ENCODE measurements at regions not wholly inside any gene's neighbourhood (a gene's known extent, or its start where the extent isn't known, plus 50 kb on each side); places are given as distances from the start of the nearest gene placed in this dataset.
"Not testable (repeated sequence)": the region's sequence is repeated elsewhere in the genome, so short reads cannot be mapped to it uniquely, and the experiment has no call there.

- DNase-seq, result no peak
These were observed 81.4 kb downstream of the ACAA2 start for GRCh38 chr18:49731860-49732311.

- DNase-seq, result no peak
These were observed 81.9 kb downstream of the ACAA2 start for GRCh38 chr18:49731421-49731841.

- DNase-seq, result no peak
These were observed 82.4 kb downstream of the ACAA2 start for GRCh38 chr18:49730951-49731391.

- no peak for DNase-seq
These were observed 84.8 kb downstream of the ACAA2 start for GRCh38 chr18:49728542-49728941.

- DNase-seq, result no peak
These were observed 85.5 kb downstream of the ACAA2 start for GRCh38 chr18:49727816-49728215.

- no peak for DNase-seq
These were observed 86.7 kb downstream of the ACAA2 start for GRCh38 chr18:49726675-49726963.

GRCh38 chr18:49725809-49726674 is 87.3 kb downstream of the ACAA2 start:
- peak; percentile 92 for DNase-seq

GRCh38 chr18:49723648-49724180 is 89.6 kb downstream of the ACAA2 start:
- no peak for DNase-seq

GRCh38 chr18:49722477-49722876 is 90.9 kb downstream of the ACAA2 start:
- no peak for DNase-seq

GRCh38 chr18:49721981-49722380 is 91.4 kb downstream of the ACAA2 start:
- no peak for DNase-seq

GRCh38 chr18:49720944-49721343 is 92.4 kb downstream of the ACAA2 start:
- not testable (repeated sequence) for DNase-seq

GRCh38 chr18:49717617-49718016 is 95.7 kb downstream of the ACAA2 start:
- DNase-seq, result no peak

GRCh38 chr18:49716035-49716434 is 97.3 kb downstream of the ACAA2 start:
- no peak for DNase-seq

- no peak for DNase-seq
These were observed 104.0 kb downstream of the ACAA2 start for GRCh38 chr18:49709347-49709690.

GRCh38 chr18:49708662-49709346 is 104.5 kb downstream of the ACAA2 start:
- no peak for DNase-seq

GRCh38 chr18:49707599-49707998 is 105.7 kb downstream of the ACAA2 start:
- DNase-seq, result no peak

- DNase-seq, result no peak
These were observed 109.0 kb downstream of the ACAA2 start for GRCh38 chr18:49704334-49704733.

- no peak for DNase-seq
These were observed 112.1 kb downstream of the ACAA2 start for GRCh38 chr18:49701190-49701589.

- DNase-seq, result no peak
These were observed 114.0 kb downstream of the ACAA2 start for GRCh38 chr18:49699303-49699702.

- no peak for DNase-seq
These were observed 114.8 kb downstream of the ACAA2 start for GRCh38 chr18:49698525-49699025.

- DNase-seq, result peak; percentile 85
These were observed 115.4 kb downstream of the ACAA2 start for GRCh38 chr18:49697757-49698524.

- no peak for DNase-seq
These were observed 116.3 kb downstream of the ACAA2 start for GRCh38 chr18:49697049-49697448.

- no peak for DNase-seq
These were observed 118.9 kb downstream of the ACAA2 start for GRCh38 chr18:49694402-49694801.
